H1 (cell line): ENCODE measurements at regions not wholly inside any gene's neighbourhood (a gene's known extent, or its start where the extent isn't known, plus 50 kb on each side); places are given as distances from the start of the nearest gene placed in this dataset.
"Not testable (repeated sequence)": the region's sequence is repeated elsewhere in the genome, so short reads cannot be mapped to it uniquely, and the experiment has no call there.

Source experiments
- CTCF ChIA-PET: fragments of 300-600 bp; sonication (Branson Sonifier 250); formaldehyde crosslinking; loops from one replicate; lab custom pipeline; 2021; ENCODE audit not compliant: partially characterized antibody; lab: Charles Lee
- POLR2A ChIA-PET: fragments of 300-600 bp; sonication (Branson Sonifier 250); formaldehyde crosslinking; loops from one replicate; lab custom pipeline; 2021; ENCODE audit warnings: inconsistent platforms; ENCODE audit not compliant: partially characterized antibody; lab: Charles Lee
- DNase-seq, 2 experiments: peaks; one replicate each; pipeline versions ENCODE4 v3.0.0 to v3.0.0-alpha.2; 2010 to 2022; ENCODE audit warnings: low spot score in 2 of 2, low read depth in 1 of 2, mixed read lengths in 1 of 2
- FAIRE-seq: peaks from 2 replicates; lab custom pipeline; 2011; peaks lifted over from hg19 to GRCh38; lab: Jason Lieb, UNC
- H2AFZ ChIP-seq: 2 replicates; pipeline ENCODE4 v1.8.1; 2012; ENCODE audit warnings: low read length, inconsistent platforms
- H2AK5ac ChIP-seq: 2 replicates; pipeline ENCODE4 v1.6.1; 2013; ENCODE audit warnings: low read depth, low read length
- H2BK120ac ChIP-seq: replicated peaks from 2 replicates; pipeline ENCODE3; 2013; ENCODE audit warnings: low read depth, low read length, inconsistent platforms
- H2BK12ac ChIP-seq: 2 replicates; pipeline ENCODE4 v1.6.1; 2013; ENCODE audit warnings: low read depth, low read length
- H2BK15ac ChIP-seq: 2 replicates; pipeline ENCODE4 v1.6.1; 2013; ENCODE audit warnings: low read length
- H2BK20ac ChIP-seq: 2 replicates; pipeline ENCODE4 v1.6.1; 2013; ENCODE audit warnings: low read length
- H2BK5ac ChIP-seq: 2 replicates; pipeline ENCODE4 v1.6.1; 2013; ENCODE audit warnings: low read depth, low read length
- H3K14ac ChIP-seq: 2 replicates; pipeline ENCODE4 v1.6.1; 2013; ENCODE audit warnings: inconsistent platforms; ENCODE audit not compliant: insufficient read length
- H3K18ac ChIP-seq: 2 replicates; pipeline ENCODE4 v1.6.1; 2013; ENCODE audit warnings: low read length; ENCODE audit errors: extremely low read depth
- H3K23ac ChIP-seq: 2 replicates; pipeline ENCODE4 v1.6.1; 2013; ENCODE audit warnings: inconsistent platforms; ENCODE audit not compliant: insufficient read length
- H3K23me2 ChIP-seq: 2 replicates; pipeline ENCODE4 v1.6.1; 2013; ENCODE audit warnings: low read depth, low read length
- H3K27ac ChIP-seq: 2 replicates; pipeline ENCODE4 v1.6.1; 2011; ENCODE audit warnings: low read depth, low read length, inconsistent platforms
- H3K27me3 ChIP-seq, 4 experiments: replicated peaks in 1 of 4; 1 replicate in 1 of 4; 2 replicates in 3 of 4; pipeline versions ENCODE4 v1.6.1 to v1.8.1; 2011 to 2013; ENCODE audit warnings: low read length in 3 of 4, mild to moderate bottlenecking in 3 of 4, inconsistent platforms in 2 of 4, mixed read lengths in 2 of 4, moderate library complexity in 1 of 4; ENCODE audit not compliant: control insufficient read depth in 3 of 4, insufficient read depth in 3 of 4; ENCODE audit errors: extremely low read depth in 1 of 4
- H3K36me3 ChIP-seq, 4 experiments: 2 replicates each; pipeline versions ENCODE4 v1.6.1 to v1.8.1; 2011 to 2013; ENCODE audit warnings: mild to moderate bottlenecking in 4 of 4, low read length in 3 of 4, moderate library complexity in 2 of 4, control low read depth in 1 of 4, inconsistent platforms in 1 of 4; ENCODE audit not compliant: insufficient read depth in 4 of 4, control insufficient read depth in 2 of 4
- H3K4ac ChIP-seq: replicated peaks from 2 replicates; pipeline ENCODE3; 2013; ENCODE audit warnings: low read length, low read depth, mixed read lengths, inconsistent platforms; ENCODE audit not compliant: insufficient read length
- H3K4me1 ChIP-seq, 4 experiments: replicated peaks in 1 of 4; 1 replicate in 1 of 4; 2 replicates in 3 of 4; pipeline versions ENCODE4 v1.6.1 to v1.8.1; 2011 to 2013; ENCODE audit warnings: low read length in 3 of 4, inconsistent platforms in 2 of 4, mixed read lengths in 1 of 4; ENCODE audit not compliant: insufficient read depth in 4 of 4, control insufficient read depth in 3 of 4
- H3K4me2 ChIP-seq, 2 experiments: 2 replicates each; pipeline versions ENCODE4 v1.6.1 to v1.8.1; 2011 to 2013; ENCODE audit warnings: low read depth in 2 of 2, low read length in 2 of 2, control low read depth in 1 of 2, inconsistent platforms in 1 of 2, mild to moderate bottlenecking in 1 of 2; ENCODE audit not compliant: insufficient read depth in 1 of 2
- H3K4me3 ChIP-seq, 4 experiments: fragments of 200-600, 300-600 bp in 1 of 4; sonication (generic), shearing (Covaris generic), sonication (Bioruptor Twin) in 1 of 4; 2 replicates each; pipeline versions ENCODE4 v1.5.1 to v1.8.1; 2011 to 2016; ENCODE audit warnings: low read length in 4 of 4, low read depth in 3 of 4, control low read depth in 2 of 4, inconsistent platforms in 2 of 4, mild to moderate bottlenecking in 2 of 4, mixed read lengths in 1 of 4, moderate library complexity in 1 of 4; ENCODE audit not compliant: insufficient read depth in 2 of 4; ENCODE audit errors: extremely low read depth in 1 of 4
- H3K56ac ChIP-seq: replicated peaks from 2 replicates; pipeline ENCODE3; 2013; ENCODE audit warnings: low read depth, mild to moderate bottlenecking, mixed read lengths, low read length, inconsistent platforms; ENCODE audit not compliant: insufficient read length
- H3K79me1 ChIP-seq: 2 replicates; pipeline ENCODE4 v1.6.1; 2013; ENCODE audit warnings: low read depth, low read length, control low read depth
- H3K79me2 ChIP-seq, 2 experiments: 2 replicates each; pipeline versions ENCODE4 v1.6.1 to v1.8.1; 2012 to 2013; ENCODE audit warnings: low read length in 2 of 2, mild to moderate bottlenecking in 2 of 2, inconsistent platforms in 1 of 2; ENCODE audit not compliant: insufficient read depth in 2 of 2, control insufficient read depth in 1 of 2
- H3K9ac ChIP-seq, 4 experiments: replicated peaks in 1 of 4; 1 replicate in 1 of 4; 2 replicates in 3 of 4; pipeline versions ENCODE4 v1.6.1 to v1.8.1; 2011 to 2013; ENCODE audit warnings: low read depth in 3 of 4, low read length in 3 of 4, control low read depth in 2 of 4, mild to moderate bottlenecking in 2 of 4, moderate library complexity in 2 of 4, inconsistent platforms in 1 of 4; ENCODE audit errors: extremely low read depth in 1 of 4
- H3K9me3 ChIP-seq, 2 experiments: 2 replicates each; pipeline versions ENCODE4 v1.6.1 to v1.8.1; 2012 to 2013; ENCODE audit warnings: mild to moderate bottlenecking in 2 of 2, moderate library complexity in 2 of 2, control low read depth in 1 of 2, inconsistent platforms in 1 of 2, low read depth in 1 of 2, low read length in 1 of 2, mixed read lengths in 1 of 2; ENCODE audit not compliant: insufficient read depth in 2 of 2
- H4K20me1 ChIP-seq, 2 experiments: replicated peaks in 1 of 2; 2 replicates each; pipeline versions ENCODE3 to v1.8.1; 2011 to 2013; ENCODE audit warnings: inconsistent platforms in 2 of 2, low read length in 2 of 2, mild to moderate bottlenecking in 1 of 2; ENCODE audit not compliant: insufficient read depth in 2 of 2, control insufficient read depth in 1 of 2
- H4K5ac ChIP-seq: 2 replicates; pipeline ENCODE4 v1.6.1; 2013; ENCODE audit warnings: low read length, low read depth, mixed read lengths, inconsistent platforms; ENCODE audit not compliant: insufficient read length
- H4K8ac ChIP-seq: 2 replicates; pipeline ENCODE4 v1.8.0; 2013; ENCODE audit warnings: mild to moderate bottlenecking, moderate library complexity, low read length, inconsistent platforms; ENCODE audit not compliant: insufficient read depth; ENCODE audit errors: extremely low read depth
- H4K91ac ChIP-seq: replicated peaks from 2 replicates; pipeline ENCODE3; 2013; ENCODE audit warnings: low read length, mixed read lengths, inconsistent platforms; ENCODE audit not compliant: insufficient read length
- WGBS, 2 experiments: shearing (Covaris generic) in 1 of 2; methylation state at CpG; one replicate each; pipeline versions ENCODE4 v1.1.6 to v1.1.7; 2013 to 2015; ENCODE audit warnings: low lambda C conversion rate in 2 of 2, mixed read lengths in 2 of 2, inconsistent platforms in 1 of 2, low coverage in 1 of 2, missing lambda C conversion rate in 1 of 2; ENCODE audit not compliant: insufficient replicate concordance in 2 of 2, insufficient coverage in 1 of 2, insufficient read length in 1 of 2; ENCODE audit errors: extremely low coverage in 1 of 2, missing lambda C conversion rate in 1 of 2; 5-methylcytosine and 5-hydroxymethylcytosine counted together

- H4K5ac ChIP-seq, CTCF ChIA-PET, H2AK5ac ChIP-seq, H3K27me3 ChIP-seq, FAIRE-seq, H2AFZ ChIP-seq, POLR2A ChIA-PET, H3K4me1 ChIP-seq, H2BK12ac ChIP-seq, H4K91ac ChIP-seq, H3K4me2 ChIP-seq, H3K4ac ChIP-seq, H4K20me1 ChIP-seq, H3K56ac ChIP-seq, H3K4me3 ChIP-seq, H2BK15ac ChIP-seq, H3K9ac ChIP-seq, H2BK5ac ChIP-seq, H2BK20ac ChIP-seq, H3K79me2 ChIP-seq, H3K79me1 ChIP-seq, H3K36me3 ChIP-seq, H3K14ac ChIP-seq, DNase-seq, H3K18ac ChIP-seq, H3K27ac ChIP-seq, H2BK120ac ChIP-seq, H3K23ac ChIP-seq, H4K8ac ChIP-seq, H3K23me2 ChIP-seq: not testable (repeated sequence)
- H3K9me3 ChIP-seq: peaks cover 48 to 78% of the 10 kb centered on the region in 2 experiments
- 87% methylated on average over 27 of the region's 46 CpGs; no CpG with 5 or more reads in 1 of the 2 experiments for WGBS, 2 experiments
Observed at GRCh38 chr18:71031296-71032191, 742.7 kb downstream of the SOCS6 start.

GRCh38 chr18:71030085-71030484 is 741.2 kb downstream of the SOCS6 start:
- H3K27ac ChIP-seq, H3K14ac ChIP-seq, H3K18ac ChIP-seq, H2AK5ac ChIP-seq, H3K23ac ChIP-seq, CTCF ChIA-PET, H3K27me3 ChIP-seq, H2AFZ ChIP-seq, H2BK15ac ChIP-seq, H3K4ac ChIP-seq, H2BK12ac ChIP-seq, POLR2A ChIA-PET, H3K36me3 ChIP-seq, H3K79me2 ChIP-seq, H2BK120ac ChIP-seq, H2BK5ac ChIP-seq, DNase-seq, FAIRE-seq, H3K9ac ChIP-seq, H4K5ac ChIP-seq, H3K4me1 ChIP-seq, H3K79me1 ChIP-seq, H3K4me3 ChIP-seq, H3K23me2 ChIP-seq, H4K20me1 ChIP-seq, H4K8ac ChIP-seq, H2BK20ac ChIP-seq, H3K4me2 ChIP-seq, H4K91ac ChIP-seq, H3K56ac ChIP-seq: not testable (repeated sequence)
- WGBS, 2 experiments: 91% methylated on average over 7 of the region's 8 CpGs; no CpG with 5 or more reads in 1 of the 2 experiments
- H3K9me3 ChIP-seq: peaks cover 48 to 80% of the 10 kb centered on the region in 2 experiments
